22Rv1 (cell line): ENCODE measurements at regions not wholly inside any gene's neighbourhood (a gene's known extent, or its start where the extent isn't known, plus 50 kb on each side); places are given as distances from the start of the nearest gene placed in this dataset.

Experiments
- H3K27ac ChIP-seq: fragments of 450-650 bp; 2 replicates; pipeline ENCODE4 v1.5.1; 2017
- CTCF ChIP-seq: fragments of 450-650 bp; IDR thresholded peaks from 2 replicates; pipeline ENCODE4 v1.5.1; 2017; ENCODE audit warnings: mild to moderate bottlenecking
- ZFX ChIP-seq: fragments of 450-650 bp; IDR thresholded peaks from 2 replicates; pipeline ENCODE4 v1.6.1; 2017; ENCODE audit warnings: antibody characterized with exemption, borderline replicate concordance

GRCh38 chr9:81373294-81373693 lies 316.1 kb downstream of the TLE1 start:
- TF ChIP-seq CTCF (no peak), ZFX (no peak)
- no peak overlapping the region for H3K27ac ChIP-seq

GRCh38 chr9:81372628-81373191 lies 316.6 kb downstream of the TLE1 start:
- TF ChIP-seq CTCF, result no peak
- TF ChIP-seq ZFX, result no peak
- no peak overlapping the region for H3K27ac ChIP-seq

GRCh38 chr9:81371824-81372223 lies 317.5 kb downstream of the TLE1 start:
- H3K27ac ChIP-seq, result no peak overlapping the region
- TF ChIP-seq ZFX, result no peak
- TF ChIP-seq CTCF, result no peak

GRCh38 chr9:81370650-81371049 lies 318.7 kb downstream of the TLE1 start:
- no peak for TF ChIP-seq CTCF
- TF ChIP-seq ZFX, result no peak
- no peak overlapping the region for H3K27ac ChIP-seq

- no peak for TF ChIP-seq CTCF
- no peak overlapping the region for H3K27ac ChIP-seq
These were observed 319.3 kb downstream of the TLE1 start for GRCh38 chr9:81370096-81370495.

- H3K27ac ChIP-seq, result no peak overlapping the region
- TF ChIP-seq CTCF (no peak), ZFX (no peak)
These were observed 320.2 kb downstream of the TLE1 start for GRCh38 chr9:81369121-81369520.

- no peak overlapping the region for H3K27ac ChIP-seq
- no peak for TF ChIP-seq CTCF
- no peak for TF ChIP-seq ZFX
These were observed 325.3 kb downstream of the TLE1 start for GRCh38 chr9:81363916-81364480.
